HEK293 (cell line): ENCODE measurements at regions not wholly inside any gene's neighbourhood (a gene's known extent, or its start where the extent isn't known, plus 50 kb on each side); places are given as distances from the start of the nearest gene placed in this dataset.

Source experiments
- CTCF ChIA-PET: fragments of 350-600 bp; formaldehyde crosslinking; extraction: SDS; loops from one replicate; lab custom pipeline; 2021; ENCODE audit warnings: antibody characterized with exemption; lab: Yijun Ruan, JAX
- POLR2A ChIA-PET: fragments of 300-600 bp; formaldehyde crosslinking; extraction: SDS; loops from one replicate; lab custom pipeline; 2020; ENCODE audit warnings: antibody characterized with exemption, inconsistent platforms; lab: Yijun Ruan, JAX
- H3K27ac ChIP-seq: fragments of 200-500 bp; sonication (Bioruptor generic); 2 replicates; pipeline ENCODE4 v1.5.1; 2014; ENCODE audit warnings: low read depth, low read length, control low read depth, inconsistent platforms; ENCODE audit errors: extremely low read depth
- H3K36me3 ChIP-seq, 2 experiments: fragments of 200-500 bp in 1 of 2; sonication (Bioruptor generic) in 1 of 2; 1 replicate in 1 of 2; 2 replicates in 1 of 2; pipeline ENCODE4 v1.5.1; 2014 to 2017; ENCODE audit warnings: inconsistent platforms in 2 of 2, low read length in 2 of 2; ENCODE audit not compliant: control insufficient read depth in 2 of 2, insufficient read depth in 1 of 2
- H3K4me1 ChIP-seq: fragments of 200-500 bp; sonication (Bioruptor generic); 2 replicates; pipeline ENCODE4 v1.5.1; 2014; ENCODE audit warnings: mild to moderate bottlenecking, low read length, inconsistent platforms; ENCODE audit not compliant: control insufficient read depth, insufficient read depth
- H3K4me3 ChIP-seq: 2 replicates; pipeline ENCODE4 v1.5.1; 2011; ENCODE audit warnings: low read depth, mild to moderate bottlenecking, control low read depth, low read length, moderate library complexity
- H3K9me3 ChIP-seq: fragments of 200-500 bp; sonication (Bioruptor generic); 2 replicates; pipeline ENCODE4 v1.5.1; 2014; ENCODE audit warnings: low read depth, low read length, inconsistent platforms; ENCODE audit not compliant: control insufficient read depth, insufficient read depth
- OVOL3 ChIP-seq: fragments of 450-650 bp; formaldehyde crosslinking; IDR thresholded peaks from 2 replicates; pipeline ENCODE4 v1.5.1; 2016; ENCODE audit warnings: missing biosample characterization, missing genetic modification characterization
- ZFP3 ChIP-seq: fragments of 450-650 bp; formaldehyde crosslinking; IDR thresholded peaks from 2 replicates; pipeline ENCODE4 v1.5.1; 2016; ENCODE audit warnings: low read depth, missing biosample characterization, missing genetic modification characterization
- ZNF155 ChIP-seq: fragments of 450-650 bp; formaldehyde crosslinking; IDR thresholded peaks from 2 replicates; pipeline ENCODE4 v1.5.1; 2016; ENCODE audit warnings: missing biosample characterization, missing genetic modification characterization
- ZNF2 ChIP-seq: fragments of 450-650 bp; formaldehyde crosslinking; IDR thresholded peaks from 2 replicates; pipeline ENCODE4 v1.5.1; 2016; ENCODE audit warnings: missing biosample characterization, missing genetic modification characterization
- ZNF513 ChIP-seq: fragments of 450-650 bp; IDR thresholded peaks from 2 replicates; pipeline ENCODE4 v1.5.1; 2018; ENCODE audit warnings: missing biosample characterization, missing genetic modification characterization
- ZNF701 ChIP-seq: fragments of 450-650 bp; formaldehyde crosslinking; IDR thresholded peaks from 2 replicates; pipeline ENCODE4 v1.5.1; 2016; ENCODE audit warnings: missing biosample characterization, missing genetic modification characterization
- ZNF747 ChIP-seq: fragments of 450-650 bp; formaldehyde crosslinking; IDR thresholded peaks from 2 replicates; pipeline ENCODE4 v1.5.1; 2016; ENCODE audit warnings: missing biosample characterization, missing genetic modification characterization
- TF ChIP-seq, protein P1 (sequence below): fragments of 450-650 bp; formaldehyde crosslinking; conservative IDR thresholded peaks from 2 replicates; pipeline ENCODE4 v1.5.1; 2016; ENCODE audit warnings: low read depth, missing biosample characterization, missing genetic modification characterization
- TF ChIP-seq, protein P2 (sequence below): fragments of 450-650 bp; formaldehyde crosslinking; IDR thresholded peaks from 2 replicates; pipeline ENCODE4 v1.5.1; 2016; ENCODE audit warnings: missing biosample characterization, missing genetic modification characterization
- TF ChIP-seq, protein P3 (sequence below): fragments of 450-650 bp; formaldehyde crosslinking; IDR thresholded peaks from 2 replicates; pipeline ENCODE4 v1.5.1; 2016; ENCODE audit warnings: missing biosample characterization, missing genetic modification characterization

DNA sequence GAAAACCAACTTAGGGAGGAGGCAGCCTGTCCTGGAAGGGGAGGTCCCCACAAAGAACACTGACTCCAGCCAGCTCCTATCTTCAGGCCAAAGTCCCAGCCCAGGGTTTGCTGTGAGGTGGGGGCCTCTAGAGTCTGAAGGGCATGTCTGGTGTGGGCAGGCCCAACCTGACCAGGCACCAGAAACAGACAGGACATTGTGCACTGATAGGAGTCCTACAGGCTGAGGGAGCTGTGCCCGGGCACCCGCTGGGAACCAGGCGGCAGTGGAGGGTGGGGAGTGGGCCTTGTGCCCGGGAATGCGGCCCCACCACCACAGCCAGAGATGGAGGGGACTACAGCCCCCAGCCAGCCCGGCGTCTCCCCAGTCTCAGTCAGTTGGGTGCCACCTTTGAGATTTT is 161.4 kb downstream of the WNT7A start (continued):
- TF ChIP-seq, protein P1, sequence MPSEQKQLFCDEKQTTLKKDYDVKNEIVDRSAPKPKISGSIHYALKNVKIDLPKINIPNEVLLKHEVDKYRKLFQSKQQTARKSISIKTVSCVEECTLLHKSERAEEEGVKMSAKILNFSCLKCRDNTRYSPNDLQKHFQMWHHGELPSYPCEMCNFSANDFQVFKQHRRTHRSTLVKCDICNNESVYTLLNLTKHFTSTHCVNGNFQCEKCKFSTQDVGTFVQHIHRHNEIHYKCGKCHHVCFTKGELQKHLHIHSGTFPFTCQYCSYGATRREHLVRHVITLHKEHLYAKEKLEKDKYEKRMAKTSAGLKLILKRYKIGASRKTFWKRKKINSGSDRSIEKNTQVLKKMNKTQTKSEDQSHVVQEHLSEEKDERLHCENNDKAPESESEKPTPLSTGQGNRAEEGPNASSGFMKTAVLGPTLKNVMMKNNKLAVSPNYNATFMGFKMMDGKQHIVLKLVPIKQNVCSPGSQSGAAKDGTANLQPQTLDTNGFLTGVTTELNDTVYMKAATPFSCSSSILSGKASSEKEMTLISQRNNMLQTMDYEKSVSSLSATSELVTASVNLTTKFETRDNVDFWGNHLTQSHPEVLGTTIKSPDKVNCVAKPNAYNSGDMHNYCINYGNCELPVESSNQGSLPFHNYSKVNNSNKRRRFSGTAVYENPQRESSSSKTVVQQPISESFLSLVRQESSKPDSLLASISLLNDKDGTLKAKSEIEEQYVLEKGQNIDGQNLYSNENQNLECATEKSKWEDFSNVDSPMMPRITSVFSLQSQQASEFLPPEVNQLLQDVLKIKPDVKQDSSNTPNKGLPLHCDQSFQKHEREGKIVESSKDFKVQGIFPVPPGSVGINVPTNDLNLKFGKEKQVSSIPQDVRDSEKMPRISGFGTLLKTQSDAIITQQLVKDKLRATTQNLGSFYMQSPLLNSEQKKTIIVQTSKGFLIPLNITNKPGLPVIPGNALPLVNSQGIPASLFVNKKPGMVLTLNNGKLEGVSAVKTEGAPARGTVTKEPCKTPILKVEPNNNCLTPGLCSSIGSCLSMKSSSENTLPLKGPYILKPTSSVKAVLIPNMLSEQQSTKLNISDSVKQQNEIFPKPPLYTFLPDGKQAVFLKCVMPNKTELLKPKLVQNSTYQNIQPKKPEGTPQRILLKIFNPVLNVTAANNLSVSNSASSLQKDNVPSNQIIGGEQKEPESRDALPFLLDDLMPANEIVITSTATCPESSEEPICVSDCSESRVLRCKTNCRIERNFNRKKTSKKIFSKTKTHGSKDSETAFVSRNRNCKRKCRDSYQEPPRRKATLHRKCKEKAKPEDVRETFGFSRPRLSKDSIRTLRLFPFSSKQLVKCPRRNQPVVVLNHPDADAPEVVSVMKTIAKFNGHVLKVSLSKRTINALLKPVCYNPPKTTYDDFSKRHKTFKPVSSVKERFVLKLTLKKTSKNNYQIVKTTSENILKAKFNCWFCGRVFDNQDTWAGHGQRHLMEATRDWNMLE = no peak
- no peak for TF ChIP-seq ZNF2 (tag by site-specific recombination)
- no peak for TF ChIP-seq ZNF155

- Histone ChIP-seq H3K4me3 (no peak overlapping the region), H3K27ac (no peak overlapping the region), H3K36me3 (no peaks in the 10 kb centered on the region), H3K4me1 (no peaks in the 10 kb centered on the region), H3K9me3 (no peaks in the 10 kb centered on the region)
- CTCF ChIA-PET = interaction anchor here (0.7 kb wide), 2 partner anchors 48 to 55 kb away, joined by 3 to 4 read pairs; no protein-coding TSS in a partner anchor
- POLR2A ChIA-PET = no interaction called here
- TF ChIP-seq ZNF513 (tag by site-specific recombination) = peak; percentile 49; the same call in 1 of the 2 replicates
- TF ChIP-seq, protein P2, sequence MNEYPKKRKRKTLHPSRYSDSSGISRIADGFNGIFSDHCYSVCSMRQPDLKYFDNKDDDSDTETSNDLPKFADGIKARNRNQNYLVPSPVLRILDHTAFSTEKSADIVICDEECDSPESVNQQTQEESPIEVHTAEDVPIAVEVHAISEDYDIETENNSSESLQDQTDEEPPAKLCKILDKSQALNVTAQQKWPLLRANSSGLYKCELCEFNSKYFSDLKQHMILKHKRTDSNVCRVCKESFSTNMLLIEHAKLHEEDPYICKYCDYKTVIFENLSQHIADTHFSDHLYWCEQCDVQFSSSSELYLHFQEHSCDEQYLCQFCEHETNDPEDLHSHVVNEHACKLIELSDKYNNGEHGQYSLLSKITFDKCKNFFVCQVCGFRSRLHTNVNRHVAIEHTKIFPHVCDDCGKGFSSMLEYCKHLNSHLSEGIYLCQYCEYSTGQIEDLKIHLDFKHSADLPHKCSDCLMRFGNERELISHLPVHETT (tag by site-specific recombination) = no peak
Observed at GRCh38 chr3:13718000-13718399, 161.9 kb downstream of the WNT7A start.

GRCh38 chr3:13717222-13717895 is 162.5 kb downstream of the WNT7A start:
- ChIA-PET POLR2A (no interaction called here), CTCF (interaction anchor here (0.7 kb wide), 1 partner anchor 48 kb away, joined by 4 read pairs; no protein-coding TSS in a partner anchor)
- Histone ChIP-seq H3K4me1 (no peaks in the 10 kb centered on the region), H3K9me3 (no peaks in the 10 kb centered on the region), H3K27ac (no peak overlapping the region), H3K4me3 (no peak overlapping the region), H3K36me3 (no peaks in the 10 kb centered on the region)
- TF ChIP-seq, protein P3, sequence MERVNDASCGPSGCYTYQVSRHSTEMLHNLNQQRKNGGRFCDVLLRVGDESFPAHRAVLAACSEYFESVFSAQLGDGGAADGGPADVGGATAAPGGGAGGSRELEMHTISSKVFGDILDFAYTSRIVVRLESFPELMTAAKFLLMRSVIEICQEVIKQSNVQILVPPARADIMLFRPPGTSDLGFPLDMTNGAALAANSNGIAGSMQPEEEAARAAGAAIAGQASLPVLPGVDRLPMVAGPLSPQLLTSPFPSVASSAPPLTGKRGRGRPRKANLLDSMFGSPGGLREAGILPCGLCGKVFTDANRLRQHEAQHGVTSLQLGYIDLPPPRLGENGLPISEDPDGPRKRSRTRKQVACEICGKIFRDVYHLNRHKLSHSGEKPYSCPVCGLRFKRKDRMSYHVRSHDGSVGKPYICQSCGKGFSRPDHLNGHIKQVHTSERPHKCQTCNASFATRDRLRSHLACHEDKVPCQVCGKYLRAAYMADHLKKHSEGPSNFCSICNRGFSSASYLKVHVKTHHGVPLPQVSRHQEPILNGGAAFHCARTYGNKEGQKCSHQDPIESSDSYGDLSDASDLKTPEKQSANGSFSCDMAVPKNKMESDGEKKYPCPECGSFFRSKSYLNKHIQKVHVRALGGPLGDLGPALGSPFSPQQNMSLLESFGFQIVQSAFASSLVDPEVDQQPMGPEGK (tag by site-specific recombination) = no peak
- TF ChIP-seq ZNF155 = no peak

DNA sequence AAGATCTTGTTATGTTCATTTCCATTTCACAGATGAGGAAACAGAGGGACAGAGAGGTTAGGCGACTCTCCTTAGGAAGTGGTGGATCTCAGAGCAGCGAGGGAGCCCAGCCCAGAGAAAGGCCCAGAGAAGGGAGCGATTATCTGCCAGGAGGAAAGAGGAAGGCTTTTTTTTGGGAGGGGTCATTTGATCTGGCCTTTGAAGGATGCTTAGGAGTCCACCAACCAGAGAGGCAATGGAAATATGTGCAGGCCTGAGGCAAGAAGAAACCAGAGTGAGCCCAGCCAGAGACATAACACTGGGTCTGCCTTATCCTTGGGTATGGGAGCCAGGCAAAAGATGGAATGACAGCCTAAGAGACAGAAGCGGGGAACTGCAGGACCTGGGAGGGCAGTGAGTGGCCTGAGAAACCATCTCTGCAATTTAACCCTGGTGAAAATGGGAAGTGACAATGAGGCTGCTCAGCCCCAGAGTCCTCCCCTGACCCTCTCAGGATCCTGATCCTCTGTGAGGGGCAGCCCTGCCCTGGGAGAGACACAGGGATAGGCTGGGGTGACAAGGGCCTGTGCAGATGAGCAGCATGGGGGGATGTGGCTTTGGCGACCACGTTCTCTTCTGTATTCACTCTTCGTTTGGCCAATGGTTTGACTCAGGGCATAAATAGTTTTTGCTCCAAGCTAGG is 163.2 kb downstream of the WNT7A start:
- TF ChIP-seq OVOL3 (tag by site-specific recombination) = no peak
- 0 out of 2 replicates have a peak, but pooled peaks have one; percentile 50 for TF ChIP-seq ZFP3
- no peak for TF ChIP-seq ZNF747 (tag by site-specific recombination)
- TF ChIP-seq ZNF701 (tag by site-specific recombination) = 0 out of 2 replicates have a peak, but pooled peaks have one; percentile 26
- ChIA-PET POLR2A (no interaction called here), CTCF (no interaction called here)
- Histone ChIP-seq H3K36me3 (no peaks in the 10 kb centered on the region), H3K4me3 (no peak overlapping the region), H3K9me3 (no peaks in the 10 kb centered on the region), H3K27ac (no peak overlapping the region), H3K4me1 (no peaks in the 10 kb centered on the region)
